Parathyroid adenoma (tissue), 2 donors: ENCODE measurements at regions not wholly inside any gene's neighbourhood (a gene's known extent, or its start where the extent isn't known, plus 50 kb on each side); places are given as distances from the start of the nearest gene placed in this dataset.

Source experiments
- H2AFZ ChIP-seq: fragments of 300-600 bp; sonication (generic); one replicate; pipeline ENCODE4 v1.7.0; 2017; ENCODE audit warnings: antibody characterized with exemption, mild to moderate bottlenecking
- H3K27ac ChIP-seq: fragments of 300-600 bp; sonication (generic); one replicate; pipeline ENCODE4 v1.7.0; 2017
- H3K27me3 ChIP-seq: fragments of 300-600 bp; sonication (generic); one replicate; pipeline ENCODE4 v1.7.0; 2017; ENCODE audit warnings: low read length; ENCODE audit not compliant: control insufficient read depth, insufficient read depth
- H3K36me3 ChIP-seq: fragments of 300-600 bp; sonication (generic); one replicate; pipeline ENCODE4 v1.7.0; 2017; ENCODE audit warnings: low read length; ENCODE audit not compliant: control insufficient read depth, insufficient read depth
- H3K4me1 ChIP-seq: fragments of 300-600 bp; sonication (generic); one replicate; pipeline ENCODE4 v1.7.0; 2017; ENCODE audit warnings: control low read depth
- H3K4me2 ChIP-seq: fragments of 300-600 bp; sonication (generic); one replicate; pipeline ENCODE4 v1.7.0; 2017; ENCODE audit warnings: low read length
- H3K4me3 ChIP-seq: fragments of 300-600 bp; sonication (generic); one replicate; pipeline ENCODE4 v1.7.0; 2017; ENCODE audit warnings: low read depth, low read length
- H3K79me2 ChIP-seq: fragments of 300-600 bp; sonication (generic); one replicate; pipeline ENCODE4 v1.7.0; 2017; ENCODE audit warnings: control low read depth
- H3K9ac ChIP-seq: fragments of 300-600 bp; sonication (generic); one replicate; pipeline ENCODE4 v1.7.0; 2017; ENCODE audit warnings: mild to moderate bottlenecking
- H3K9me3 ChIP-seq: fragments of 300-600 bp; sonication (generic); one replicate; pipeline ENCODE4 v1.7.0; 2017; ENCODE audit warnings: low read length; ENCODE audit not compliant: control insufficient read depth
- CTCF ChIP-seq: fragments of 300-600 bp; sonication (generic); IDR thresholded peaks from one replicate; pipeline ENCODE4 v1.7.0; 2017; ENCODE audit warnings: antibody characterized with exemption, mild to moderate bottlenecking
- donor health status: primary hyperparathyroidism.

GRCh38 chr7:130948822-130949221, 214.8 kb upstream of the KLF14 start:
- Histone ChIP-seq H3K36me3 (no peaks in the 10 kb centered on the region), H3K4me2 (no peak overlapping the region), H3K79me2 (peaks cover 56% of the 10 kb centered on the region), H3K4me1 (no peaks in the 10 kb centered on the region), H3K9ac (no peak overlapping the region), H3K9me3 (no peaks in the 10 kb centered on the region), H2AFZ (no peak overlapping the region), H3K4me3 (no peak overlapping the region), H3K27me3 (no peaks in the 10 kb centered on the region), H3K27ac (no peak overlapping the region)
- no peak for TF ChIP-seq CTCF

- Histone ChIP-seq H3K9me3 (no peaks in the 10 kb centered on the region), H2AFZ (no peak overlapping the region), H3K4me2 (no peak overlapping the region), H3K79me2 (peaks cover 57% of the 10 kb centered on the region), H3K4me1 (no peaks in the 10 kb centered on the region), H3K9ac (no peak overlapping the region), H3K4me3 (no peak overlapping the region), H3K27ac (no peak overlapping the region), H3K36me3 (no peaks in the 10 kb centered on the region), H3K27me3 (no peaks in the 10 kb centered on the region)
- TF ChIP-seq CTCF: no peak
These were observed 215.5 kb upstream of the KLF14 start for GRCh38 chr7:130949550-130949949.

GRCh38 chr7:130950054-130950453, 216.0 kb upstream of the KLF14 start:
- Histone ChIP-seq H3K79me2 (peaks cover 57% of the 10 kb centered on the region), H3K4me1 (no peaks in the 10 kb centered on the region), H3K9me3 (no peaks in the 10 kb centered on the region), H3K9ac (no peak overlapping the region), H3K4me3 (no peak overlapping the region), H3K4me2 (no peak overlapping the region), H3K27ac (no peak overlapping the region), H2AFZ (no peak overlapping the region), H3K36me3 (no peaks in the 10 kb centered on the region), H3K27me3 (no peaks in the 10 kb centered on the region)
- TF ChIP-seq CTCF: no peak

- no peak for TF ChIP-seq CTCF
- H3K9me3 ChIP-seq: no peaks in the 10 kb centered on the region
- H3K4me3 ChIP-seq: no peak overlapping the region
- no peak overlapping the region for H3K27ac ChIP-seq
- H3K9ac ChIP-seq: no peak overlapping the region
- no peaks in the 10 kb centered on the region for H3K4me1 ChIP-seq
- H2AFZ ChIP-seq: no peak overlapping the region
- H3K36me3 ChIP-seq: no peaks in the 10 kb centered on the region
- H3K4me2 ChIP-seq: no peak overlapping the region
- peaks cover 60% of the 10 kb centered on the region for H3K79me2 ChIP-seq
- no peaks in the 10 kb centered on the region for H3K27me3 ChIP-seq
These were observed 216.7 kb upstream of the KLF14 start for GRCh38 chr7:130950741-130951140.

- no peak overlapping the region for H3K27ac ChIP-seq
- TF ChIP-seq CTCF: no peak
- H2AFZ ChIP-seq: no peak overlapping the region
- H3K36me3 ChIP-seq: no peaks in the 10 kb centered on the region
- no peaks in the 10 kb centered on the region for H3K4me1 ChIP-seq
- peaks cover 63% of the 10 kb centered on the region for H3K79me2 ChIP-seq
- no peak overlapping the region for H3K9ac ChIP-seq
- no peak overlapping the region for H3K4me2 ChIP-seq
- H3K9me3 ChIP-seq: no peaks in the 10 kb centered on the region
- no peak overlapping the region for H3K4me3 ChIP-seq
- no peaks in the 10 kb centered on the region for H3K27me3 ChIP-seq
These were observed 217.4 kb upstream of the KLF14 start for GRCh38 chr7:130951303-130951975.
